ENCODE measurements at regions not wholly inside any gene's neighbourhood (a gene's known extent, or its start where the extent isn't known, plus 50 kb on each side); places are given as distances from the start of the nearest gene placed in this dataset.

DNA sequence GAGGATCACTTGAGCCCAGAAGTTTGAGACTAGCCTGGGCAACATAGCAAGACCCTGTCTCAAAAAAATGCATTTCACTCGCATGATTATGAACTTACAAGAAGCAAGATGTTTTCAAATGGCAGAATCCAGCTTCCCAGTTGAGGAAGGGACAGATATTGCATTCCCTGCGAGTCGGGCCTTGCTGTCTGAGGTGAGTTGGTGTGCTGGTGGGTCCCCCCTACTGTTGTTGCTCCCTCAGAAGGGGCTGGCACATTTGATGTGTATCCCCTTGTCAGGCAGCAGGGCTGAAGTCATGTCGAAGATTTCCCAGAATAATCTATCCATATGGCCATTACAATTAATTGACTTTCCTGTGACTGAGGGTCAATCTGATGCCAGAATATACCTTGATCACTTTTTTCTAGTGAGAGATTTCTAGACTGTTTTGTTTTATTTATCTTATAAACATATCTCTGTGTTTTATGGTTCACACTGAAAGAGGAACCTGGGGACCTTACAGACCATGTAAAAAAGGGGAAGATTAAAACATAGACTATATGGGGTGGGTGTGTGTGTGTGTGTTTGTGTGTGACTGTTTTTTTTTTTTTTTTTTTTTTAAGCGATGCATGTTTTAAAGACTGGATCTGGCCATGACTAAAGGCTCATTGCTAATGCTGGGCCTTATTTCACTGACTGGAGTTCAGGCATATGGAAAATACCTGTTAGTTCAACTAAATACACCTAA is 112.1 kb upstream of the MRPS22 start:
- TF ChIP-seq YY1 (IDR thresholded peaks at IDR 0.05; ENCODE audit: insufficient read depth, insufficient read length) (no peak), ZNF274 (IDR thresholded peaks at IDR 0.05; ENCODE audit: low read depth, low read length) (no peak), SUZ12 (IDR thresholded peaks at IDR 0.05; ENCODE audit: extremely low read depth, insufficient read depth, insufficient read length) (no peak)
